Psoas muscle (tissue), 7 donors: ENCODE measurements at regions not wholly inside any gene's neighbourhood (a gene's known extent, or its start where the extent isn't known, plus 50 kb on each side); places are given as distances from the start of the nearest gene placed in this dataset.

Source experiments
- ATAC-seq, 4 donors: fragments of 200-7000 bp; cut with Tn5 transposase; one replicate each; pipeline ENCODE4 v1.9.1; 2020; ENCODE audit warnings: moderate library complexity in 3 of 4, mild to moderate bottlenecking in 2 of 4
- DNase-seq, 2 donors: peaks; one replicate each; pipeline ENCODE4 v3.0.0-alpha.2; 2020
- H3K27ac ChIP-seq: fragments of 200-600 bp; one replicate; pipeline ENCODE4 v1.8.0; 2022
- H3K27me3 ChIP-seq, 3 donors: fragments of 200-600 bp in 1 of 3; one replicate each; pipeline versions ENCODE4 v1.6.1 to v1.8.0; 2013 to 2022; ENCODE audit warnings: low read length in 2 of 3, mild to moderate bottlenecking in 2 of 3, moderate library complexity in 1 of 3; ENCODE audit not compliant: insufficient read depth in 3 of 3
- H3K36me3 ChIP-seq, 2 donors: fragments of 200-600 bp in 1 of 2; one replicate each; pipeline versions ENCODE4 v1.6.1 to v1.8.0; 2013 to 2022; ENCODE audit warnings: low read depth in 1 of 2, mild to moderate bottlenecking in 1 of 2, moderate library complexity in 1 of 2; ENCODE audit not compliant: insufficient read depth in 1 of 2
- H3K4me1 ChIP-seq: fragments of 200-600 bp; one replicate; pipeline ENCODE4 v1.8.0; 2022
- H3K4me3 ChIP-seq: fragments of 200-600 bp; one replicate; pipeline ENCODE4 v1.8.0; 2022; ENCODE audit warnings: mild to moderate bottlenecking
- H3K9me3 ChIP-seq: fragments of 200-600 bp; one replicate; pipeline ENCODE4 v1.8.0; 2022
- WGBS, 3 donors: extraction: QIAGEN DNeasy Blood & Tissue Kit; methylation state at CpG; one replicate each; pipeline versions ENCODE4 v1.1.6 to v1.1.7; 2013; 5-methylcytosine and 5-hydroxymethylcytosine counted together
- intact Hi-C, 2 donors: fragments of 100-400 bp; cut with DNase I; formaldehyde crosslinking; loops; one replicate each; pipeline versions ENCODE4 v1.11.0 to v1.14.2; 2022
- TF ChIP-seq, protein P1 (sequence below): fragments of 200-600 bp; IDR thresholded peaks from one replicate; pipeline ENCODE4 v1.8.0; 2022; ENCODE audit warnings: antibody characterized with exemption
- donor health status: healthy with polysubstance abuse.
- donor health status: DM: no; HTN: no; CAD: no; lungs with moderate emphysema.
- donor health status: Bipolar disorder and iron deficiency.
- donor health status: healthy.
- donor health status: DM: yes; HTN: yes; CAD: no.
- donor health status: DM: no; HTN: no; CAD: no.
- donor health status: DM: yes; HTN: yes; CAD: no.

DNA sequence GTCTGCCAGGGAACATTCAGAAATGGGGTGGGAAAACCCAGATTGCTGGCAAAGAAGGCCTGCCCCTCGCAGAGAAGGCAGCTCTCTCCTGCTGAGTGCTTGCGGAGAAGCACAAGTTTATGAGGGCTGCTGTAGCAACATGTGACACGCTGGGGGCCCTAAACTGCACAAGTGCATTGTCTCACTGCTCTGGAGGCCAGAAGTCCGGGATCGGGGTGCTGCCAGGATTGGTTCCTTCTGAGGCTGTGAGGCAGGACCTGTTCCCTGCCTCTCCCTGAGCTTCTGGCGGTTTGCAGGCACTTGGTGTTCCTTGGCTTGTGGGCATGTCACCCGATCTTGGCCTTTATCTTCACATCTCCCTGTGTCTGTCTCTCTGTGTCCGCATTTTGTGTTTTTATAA lies 75.6 kb upstream of the NEURL1B start:
- ATAC-seq (no peak), DNase-seq (no peak)
- 61 to 83% (median 75%) methylated on average over 8 of the region's 8 CpGs for WGBS, 3 donors
- intact Hi-C loops = loop anchor here in 1 of 2 donors (5.0 kb wide), 1 partner anchor 68 kb away; no protein-coding TSS in a partner anchor
- H3K27me3 ChIP-seq = peaks cover 0 to 6% (median 1%) of the 10 kb centered on the region in 3 donors
- H3K27ac ChIP-seq = no peak overlapping the region
- H3K4me1 ChIP-seq = no peaks in the 10 kb centered on the region
- no peaks in the 10 kb centered on the region for H3K36me3 ChIP-seq
- H3K4me3 ChIP-seq = no peak overlapping the region
- TF ChIP-seq, protein P1, sequence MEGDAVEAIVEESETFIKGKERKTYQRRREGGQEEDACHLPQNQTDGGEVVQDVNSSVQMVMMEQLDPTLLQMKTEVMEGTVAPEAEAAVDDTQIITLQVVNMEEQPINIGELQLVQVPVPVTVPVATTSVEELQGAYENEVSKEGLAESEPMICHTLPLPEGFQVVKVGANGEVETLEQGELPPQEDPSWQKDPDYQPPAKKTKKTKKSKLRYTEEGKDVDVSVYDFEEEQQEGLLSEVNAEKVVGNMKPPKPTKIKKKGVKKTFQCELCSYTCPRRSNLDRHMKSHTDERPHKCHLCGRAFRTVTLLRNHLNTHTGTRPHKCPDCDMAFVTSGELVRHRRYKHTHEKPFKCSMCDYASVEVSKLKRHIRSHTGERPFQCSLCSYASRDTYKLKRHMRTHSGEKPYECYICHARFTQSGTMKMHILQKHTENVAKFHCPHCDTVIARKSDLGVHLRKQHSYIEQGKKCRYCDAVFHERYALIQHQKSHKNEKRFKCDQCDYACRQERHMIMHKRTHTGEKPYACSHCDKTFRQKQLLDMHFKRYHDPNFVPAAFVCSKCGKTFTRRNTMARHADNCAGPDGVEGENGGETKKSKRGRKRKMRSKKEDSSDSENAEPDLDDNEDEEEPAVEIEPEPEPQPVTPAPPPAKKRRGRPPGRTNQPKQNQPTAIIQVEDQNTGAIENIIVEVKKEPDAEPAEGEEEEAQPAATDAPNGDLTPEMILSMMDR = no peak
- no peaks in the 10 kb centered on the region for H3K9me3 ChIP-seq

GRCh38 chr5:172564883-172565282 lies 76.2 kb upstream of the NEURL1B start:
- H3K9me3 ChIP-seq = no peaks in the 10 kb centered on the region
- H3K27me3 ChIP-seq = peaks cover 0 to 6% (median 1%) of the 10 kb centered on the region in 3 donors
- TF ChIP-seq, protein P1 = no peak
- ATAC-seq (no peak), DNase-seq (no peak)
- no peaks in the 10 kb centered on the region for H3K4me1 ChIP-seq
- no peaks in the 10 kb centered on the region for H3K36me3 ChIP-seq
- intact Hi-C loops = loop anchor here in 1 of 2 donors (5.0 kb wide), 1 partner anchor 68 kb away; no protein-coding TSS in a partner anchor
- 70 to 77% (median 75%) methylated on average over 4 of the region's 4 CpGs for WGBS, 3 donors
- H3K4me3 ChIP-seq = no peak overlapping the region
- H3K27ac ChIP-seq = no peak overlapping the region

DNA sequence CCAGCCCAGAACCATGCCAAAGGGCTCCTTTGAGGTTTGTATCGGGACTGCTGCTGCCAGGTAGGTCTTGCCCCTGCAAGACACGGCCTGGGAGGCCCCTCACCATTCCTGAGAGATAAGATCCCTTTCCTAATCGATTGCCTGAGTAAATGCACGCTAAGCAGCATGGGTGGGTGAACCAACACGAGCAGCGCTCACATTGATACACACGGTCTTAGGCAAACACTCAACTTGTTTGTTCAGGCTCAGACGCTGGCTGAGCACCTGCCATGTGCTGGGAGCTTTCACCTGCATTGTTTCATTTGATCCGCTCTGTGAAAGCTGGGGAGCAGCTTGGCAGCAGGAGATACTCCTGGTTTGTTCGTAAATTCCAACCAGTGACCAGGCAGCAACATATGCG lies 76.9 kb upstream of the NEURL1B start:
- DNase-seq (no peak), ATAC-seq (no peak)
- Histone ChIP-seq H3K9me3 (no peaks in the 10 kb centered on the region), H3K4me1 (no peaks in the 10 kb centered on the region), H3K4me3 (no peak overlapping the region), H3K27me3 (peaks cover 0 to 10% (median 1%) of the 10 kb centered on the region in 3 donors), H3K36me3 (no peaks in the 10 kb centered on the region), H3K27ac (no peak overlapping the region)
- intact Hi-C loops = no loop called here
- 79 to 85% (median 79%) methylated on average over 11 of the region's 11 CpGs for WGBS, 3 donors
- TF ChIP-seq, protein P1 = no peak

- intact Hi-C loops = no loop called here
- no peak overlapping the region for H3K27ac ChIP-seq
- ATAC-seq = no peak
- DNase-seq = no peak
- 86 to 91% (median 88%) methylated on average over 8 of the region's 8 CpGs for WGBS, 3 donors
- no peaks in the 10 kb centered on the region for H3K4me1 ChIP-seq
- peaks cover 0 to 16% (median 3%) of the 10 kb centered on the region in 3 donors for H3K27me3 ChIP-seq
- H3K36me3 ChIP-seq = no peaks in the 10 kb centered on the region
- TF ChIP-seq, protein P1 = no peak
- H3K4me3 ChIP-seq = no peak overlapping the region
- no peaks in the 10 kb centered on the region for H3K9me3 ChIP-seq
These were observed 78.6 kb upstream of the NEURL1B start for GRCh38 chr5:172562443-172562842.

GRCh38 chr5:172561151-172561550 lies 79.9 kb upstream of the NEURL1B start:
- Histone ChIP-seq H3K27ac (no peak overlapping the region), H3K27me3 (peaks cover 0 to 16% (median 3%) of the 10 kb centered on the region in 3 donors), H3K36me3 (no peaks in the 10 kb centered on the region), H3K4me3 (no peak overlapping the region), H3K4me1 (no peaks in the 10 kb centered on the region), H3K9me3 (no peaks in the 10 kb centered on the region)
- WGBS, 3 donors = 75 to 87% (median 77%) methylated on average over 3 of the region's 3 CpGs
- no peak for DNase-seq
- intact Hi-C loops = no loop called here
- TF ChIP-seq, protein P1 = no peak
- no peak for ATAC-seq
